ENCODE measurements at regions not wholly inside any gene's neighbourhood (a gene's known extent, or its start where the extent isn't known, plus 50 kb on each side); places are given as distances from the start of the nearest gene placed in this dataset.
"Not testable (repeated sequence)": the region's sequence is repeated elsewhere in the genome, so short reads cannot be mapped to it uniquely, and the experiment has no call there.

GRCh38 chr2:123851281-123851680 is 173.8 kb upstream of the CNTNAP5 start:
- no peak for TF ChIP-seq CTCF (IDR thresholded peaks at IDR 0.05; ENCODE audit: low read length, missing control alignments)
- no peak for DNase-seq (ENCODE audit: low read depth)

GRCh38 chr2:123853161-123853560 is 171.9 kb upstream of the CNTNAP5 start:
- TF ChIP-seq CTCF (IDR thresholded peaks at IDR 0.05; ENCODE audit: low read length, missing control alignments) = no peak
- no peak for DNase-seq (ENCODE audit: low read depth)

More at GRCh38 chr2:123851281-123851680, 173.8 kb upstream of the CNTNAP5 start:
- H3K4me3 ChIP-seq (replicated peaks; ENCODE audit: low read depth, low read length) = no peak overlapping the region

GRCh38 chr2:123859031-123859430 is 166.1 kb upstream of the CNTNAP5 start:
- not testable (repeated sequence) for DNase-seq (ENCODE audit: low read depth); H3K4me3 ChIP-seq (replicated peaks; ENCODE audit: low read depth, low read length)

More at GRCh38 chr2:123853161-123853560, 171.9 kb upstream of the CNTNAP5 start:
- no peak overlapping the region for H3K4me3 ChIP-seq (replicated peaks; ENCODE audit: low read depth, low read length)

- H3K4me3 ChIP-seq (replicated peaks; ENCODE audit: low read depth, low read length) = no peak overlapping the region
- no peak for TF ChIP-seq CTCF (IDR thresholded peaks at IDR 0.05; ENCODE audit: low read length, missing control alignments)
- DNase-seq (ENCODE audit: low read depth) = no peak
These were observed 160.7 kb upstream of the CNTNAP5 start for GRCh38 chr2:123864416-123864815.

GRCh38 chr2:123870206-123870880 is 154.7 kb upstream of the CNTNAP5 start:
- no peak for DNase-seq (ENCODE audit: low read depth)
- TF ChIP-seq CTCF (IDR thresholded peaks at IDR 0.05; ENCODE audit: low read length, missing control alignments) = no peak
- no peak overlapping the region for H3K4me3 ChIP-seq (replicated peaks; ENCODE audit: low read depth, low read length)

- no peak for DNase-seq (ENCODE audit: low read depth)
- no peak overlapping the region for H3K4me3 ChIP-seq (replicated peaks; ENCODE audit: low read depth, low read length)
- TF ChIP-seq CTCF (IDR thresholded peaks at IDR 0.05; ENCODE audit: low read length, missing control alignments) = no peak
These were observed 154.2 kb upstream of the CNTNAP5 start for GRCh38 chr2:123870881-123871276.

- no peak overlapping the region for H3K4me3 ChIP-seq (replicated peaks; ENCODE audit: low read depth, low read length)
- TF ChIP-seq CTCF (IDR thresholded peaks at IDR 0.05; ENCODE audit: low read length, missing control alignments) = no peak
- no peak for DNase-seq (ENCODE audit: low read depth)
These were observed 134.9 kb upstream of the CNTNAP5 start for GRCh38 chr2:123890148-123890547.

Measured in fibroblast of pulmonary artery (primary cell).